ENCODE measurements at regions not wholly inside any gene's neighbourhood (a gene's known extent, or its start where the extent isn't known, plus 50 kb on each side); places are given as distances from the start of the nearest gene placed in this dataset.
"Not testable (repeated sequence)": the region's sequence is repeated elsewhere in the genome, so short reads cannot be mapped to it uniquely, and the experiment has no call there.

DNA sequence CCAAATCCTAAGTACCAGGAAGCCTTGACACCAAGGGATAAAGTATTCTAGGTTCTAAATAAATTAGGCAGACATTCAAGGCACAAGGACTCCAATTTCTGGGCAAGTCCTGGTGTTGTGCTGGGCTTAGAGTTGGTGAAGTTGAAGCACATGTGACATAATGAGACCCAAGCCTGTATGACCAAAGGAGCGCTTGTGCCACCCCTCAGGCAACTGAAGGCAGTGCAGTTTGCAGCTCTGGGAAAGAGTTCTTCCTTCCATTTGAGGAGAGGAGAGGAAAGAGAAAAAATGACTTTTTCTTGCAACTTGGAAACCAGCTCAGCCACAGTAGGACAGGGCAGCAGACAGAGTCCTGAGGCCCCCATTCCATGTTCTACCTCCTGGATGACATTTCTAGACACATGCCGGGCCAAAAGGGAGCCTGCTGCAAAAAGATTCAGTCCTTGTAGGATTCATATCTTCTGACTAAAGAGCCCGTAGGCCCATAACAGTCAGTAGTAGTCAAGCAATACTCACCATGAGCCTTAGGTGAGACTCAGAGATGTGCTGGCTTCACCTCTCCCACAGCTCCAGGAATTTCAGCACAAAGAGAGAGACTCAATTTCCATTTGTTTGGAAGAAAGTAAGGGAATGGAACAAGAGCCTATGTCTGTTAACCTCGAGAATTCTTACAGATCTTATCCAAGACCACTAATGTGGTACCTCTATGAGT is 588.8 kb upstream of the BCHE start:
- TF ChIP-seq, protein P1, sequence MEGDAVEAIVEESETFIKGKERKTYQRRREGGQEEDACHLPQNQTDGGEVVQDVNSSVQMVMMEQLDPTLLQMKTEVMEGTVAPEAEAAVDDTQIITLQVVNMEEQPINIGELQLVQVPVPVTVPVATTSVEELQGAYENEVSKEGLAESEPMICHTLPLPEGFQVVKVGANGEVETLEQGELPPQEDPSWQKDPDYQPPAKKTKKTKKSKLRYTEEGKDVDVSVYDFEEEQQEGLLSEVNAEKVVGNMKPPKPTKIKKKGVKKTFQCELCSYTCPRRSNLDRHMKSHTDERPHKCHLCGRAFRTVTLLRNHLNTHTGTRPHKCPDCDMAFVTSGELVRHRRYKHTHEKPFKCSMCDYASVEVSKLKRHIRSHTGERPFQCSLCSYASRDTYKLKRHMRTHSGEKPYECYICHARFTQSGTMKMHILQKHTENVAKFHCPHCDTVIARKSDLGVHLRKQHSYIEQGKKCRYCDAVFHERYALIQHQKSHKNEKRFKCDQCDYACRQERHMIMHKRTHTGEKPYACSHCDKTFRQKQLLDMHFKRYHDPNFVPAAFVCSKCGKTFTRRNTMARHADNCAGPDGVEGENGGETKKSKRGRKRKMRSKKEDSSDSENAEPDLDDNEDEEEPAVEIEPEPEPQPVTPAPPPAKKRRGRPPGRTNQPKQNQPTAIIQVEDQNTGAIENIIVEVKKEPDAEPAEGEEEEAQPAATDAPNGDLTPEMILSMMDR (IDR thresholded peaks at IDR 0.05): peak; percentile 48
- TF ChIP-seq EZH2 (IDR thresholded peaks at IDR 0.05): no peak
- Histone ChIP-seq H4K20me1 (ENCODE audit: low read depth) (no peaks in the 10 kb centered on the region), H3K4me2 (no peak overlapping the region), H3K4me1 (no peaks in the 10 kb centered on the region), H2AFZ (replicated peaks) (peak overlapping the region; percentile 18), H3K4me3 (no peak overlapping the region), H3F3A (ENCODE audit: low read depth) (no peaks in the 10 kb centered on the region), H3K79me2 (ENCODE audit: low read depth) (no peaks in the 10 kb centered on the region), H3K27ac (no peak overlapping the region), H3K9ac (no peak overlapping the region), H3K9me3 (ENCODE audit: low read depth) (no peaks in the 10 kb centered on the region), H3K27me3 (no peaks in the 10 kb centered on the region), H3K36me3 (no peaks in the 10 kb centered on the region)
- Mint-ChIP-seq H3K4me1 (no peaks in the 10 kb centered on the region), H3K9me3 (peaks cover 2% of the 10 kb centered on the region), H3K27me3 (ENCODE audit: insufficient read depth, low read depth) (no peaks in the 10 kb centered on the region), H3K27ac (no peak overlapping the region), H3K4me3 (no peak overlapping the region), H3K36me3 (peaks cover 2% of the 10 kb centered on the region)
- DNase-seq (ENCODE audit: low spot score): peak; percentile 55

GRCh38 chr3:166425021-166425420 is 587.8 kb upstream of the BCHE start:
- H3K27ac ChIP-seq: no peak overlapping the region
- no peaks in the 10 kb centered on the region for H3K9me3 ChIP-seq (ENCODE audit: low read depth)
- no peaks in the 10 kb centered on the region for H3K36me3 ChIP-seq
- Mint-ChIP-seq H3K27ac (no peak overlapping the region), H3K36me3 (peaks cover 2% of the 10 kb centered on the region), H3K4me1 (no peaks in the 10 kb centered on the region), H3K4me3 (no peak overlapping the region), H3K9me3 (peaks cover 5% of the 10 kb centered on the region), H3K27me3 (ENCODE audit: insufficient read depth, low read depth) (no peaks in the 10 kb centered on the region)
- H3K4me1 ChIP-seq: no peaks in the 10 kb centered on the region
- DNase-seq (ENCODE audit: low spot score): no peak
- H3K4me3 ChIP-seq: no peak overlapping the region
- TF ChIP-seq EZH2 (IDR thresholded peaks at IDR 0.05): no peak
- no peak for TF ChIP-seq EZH2phosphoT487 (IDR thresholded peaks at IDR 0.05)
- TF ChIP-seq, protein P1 (IDR thresholded peaks at IDR 0.05): no peak
- no peak overlapping the region for H3K4me2 ChIP-seq
- no peak overlapping the region for H2AFZ ChIP-seq (replicated peaks)
- H4K20me1 ChIP-seq (ENCODE audit: low read depth): no peaks in the 10 kb centered on the region
- no peaks in the 10 kb centered on the region for H3K27me3 ChIP-seq
- H3K9ac ChIP-seq: no peak overlapping the region
- H3F3A ChIP-seq (ENCODE audit: low read depth): no peaks in the 10 kb centered on the region
- no peaks in the 10 kb centered on the region for H3K79me2 ChIP-seq (ENCODE audit: low read depth)

DNA sequence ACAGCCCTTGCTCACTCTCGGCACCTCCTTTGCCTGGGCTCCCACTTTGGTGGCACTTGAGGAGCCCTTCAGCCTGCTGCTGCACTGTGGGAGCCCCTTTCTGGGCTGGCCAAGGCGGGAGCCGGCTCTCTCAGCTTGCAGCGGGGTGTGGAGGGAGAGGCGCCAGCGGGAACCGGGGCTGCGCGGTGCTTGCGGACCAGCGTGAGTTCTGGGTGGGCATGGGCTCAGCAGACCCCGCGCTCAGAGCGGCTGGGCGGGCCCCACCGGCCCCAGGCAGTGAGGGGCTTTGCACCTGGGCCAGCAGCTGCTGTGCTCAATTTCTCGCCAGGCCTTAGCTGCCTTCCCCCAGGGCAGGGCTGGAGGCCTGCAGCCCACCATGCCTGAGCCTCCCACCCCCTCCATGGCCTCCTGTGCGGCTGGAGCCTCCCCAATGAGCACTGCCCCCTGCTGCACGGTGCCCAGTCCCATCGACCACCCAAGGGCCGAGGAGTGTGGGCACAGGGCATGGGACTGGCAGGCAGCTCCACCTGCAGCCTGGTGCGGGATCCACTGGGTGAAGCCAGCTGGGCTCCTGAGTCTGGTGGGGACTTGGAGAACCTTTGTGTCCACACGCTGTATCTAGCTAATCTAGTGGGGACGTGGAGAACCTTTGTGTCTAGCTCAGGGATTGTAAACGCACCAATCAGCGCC is 586.7 kb upstream of the BCHE start:
- H3K4me3 ChIP-seq; H3K79me2 ChIP-seq (ENCODE audit: low read depth); H3K4me1 Mint-ChIP-seq; H3K27me3 ChIP-seq; H3F3A ChIP-seq (ENCODE audit: low read depth); H3K9me3 Mint-ChIP-seq; DNase-seq (ENCODE audit: low spot score); H3K27ac Mint-ChIP-seq; H2AFZ ChIP-seq (replicated peaks); H3K36me3 ChIP-seq; H4K20me1 ChIP-seq (ENCODE audit: low read depth); H3K27ac ChIP-seq; H3K4me2 ChIP-seq; H3K9me3 ChIP-seq (ENCODE audit: low read depth); H3K4me1 ChIP-seq; H3K4me3 Mint-ChIP-seq; H3K27me3 Mint-ChIP-seq (ENCODE audit: insufficient read depth, low read depth); H3K9ac ChIP-seq; H3K36me3 Mint-ChIP-seq: not testable (repeated sequence)

GRCh38 chr3:166422556-166422955 is 585.3 kb upstream of the BCHE start:
- Histone ChIP-seq H3K4me2 (no peak overlapping the region), H3K79me2 (ENCODE audit: low read depth) (no peaks in the 10 kb centered on the region), H3K27me3 (no peaks in the 10 kb centered on the region), H4K20me1 (ENCODE audit: low read depth) (no peaks in the 10 kb centered on the region), H3K36me3 (no peaks in the 10 kb centered on the region), H3K4me3 (no peak overlapping the region), H3K9me3 (ENCODE audit: low read depth) (no peaks in the 10 kb centered on the region), H3F3A (ENCODE audit: low read depth) (no peaks in the 10 kb centered on the region), H3K4me1 (no peaks in the 10 kb centered on the region), H3K27ac (no peak overlapping the region), H2AFZ (replicated peaks) (no peak overlapping the region), H3K9ac (no peak overlapping the region)
- Mint-ChIP-seq H3K27me3 (ENCODE audit: insufficient read depth, low read depth) (no peaks in the 10 kb centered on the region), H3K9me3 (peaks cover 6% of the 10 kb centered on the region), H3K27ac (no peak overlapping the region), H3K4me3 (no peak overlapping the region), H3K36me3 (peaks cover 2% of the 10 kb centered on the region), H3K4me1 (no peaks in the 10 kb centered on the region)
- no peak for DNase-seq (ENCODE audit: low spot score)
- TF ChIP-seq EZH2 (IDR thresholded peaks at IDR 0.05) (no peak), EZH2phosphoT487 (IDR thresholded peaks at IDR 0.05) (no peak)
- TF ChIP-seq, protein P1 (IDR thresholded peaks at IDR 0.05): no peak
